DMS 273 (cell line): ENCODE measurements at regions not wholly inside any gene's neighbourhood (a gene's known extent, or its start where the extent isn't known, plus 50 kb on each side); places are given as distances from the start of the nearest gene placed in this dataset.
"Not testable (repeated sequence)": the region's sequence is repeated elsewhere in the genome, so short reads cannot be mapped to it uniquely, and the experiment has no call there.

ENCODE experiments used
- DNase-seq: peaks from one replicate; lab custom pipeline; 2025; ENCODE audit not compliant: unreplicated experiment; lab: John Stamatoyannopoulos, UW

GRCh38 chr1:60950224-60951063 is 131.9 kb upstream of the NFIA start:
- peak; percentile 51 for DNase-seq

- no peak for DNase-seq
These were observed 132.5 kb upstream of the NFIA start for GRCh38 chr1:60949826-60950197.

GRCh38 chr1:60949154-60949825 is 133.1 kb upstream of the NFIA start:
- DNase-seq = peak; percentile 33

- DNase-seq = no peak
These were observed 133.9 kb upstream of the NFIA start for GRCh38 chr1:60948486-60948885.

GRCh38 chr1:60947367-60947766 is 135.0 kb upstream of the NFIA start:
- no peak for DNase-seq

- no peak for DNase-seq
These were observed 139.3 kb upstream of the NFIA start for GRCh38 chr1:60942896-60943638.

GRCh38 chr1:60942291-60942690 is 140.1 kb upstream of the NFIA start:
- DNase-seq = no peak

GRCh38 chr1:60940685-60941084 is 141.7 kb upstream of the NFIA start:
- not testable (repeated sequence) for DNase-seq

- DNase-seq = no peak
These were observed 144.6 kb upstream of the NFIA start for GRCh38 chr1:60937720-60938119.

- DNase-seq = no peak
These were observed 145.6 kb upstream of the NFIA start for GRCh38 chr1:60936591-60937342.

GRCh38 chr1:60936163-60936562 is 146.2 kb upstream of the NFIA start:
- peak; percentile 43 for DNase-seq

- DNase-seq = peak; percentile 55
These were observed 146.7 kb upstream of the NFIA start for GRCh38 chr1:60935599-60936110.

GRCh38 chr1:60930130-60930529 is 152.2 kb upstream of the NFIA start:
- DNase-seq = no peak

- DNase-seq = peak; percentile 54
These were observed 157.2 kb upstream of the NFIA start for GRCh38 chr1:60924964-60925798.

GRCh38 chr1:60924165-60924564 is 158.2 kb upstream of the NFIA start:
- DNase-seq = no peak

- DNase-seq = no peak
These were observed 158.8 kb upstream of the NFIA start for GRCh38 chr1:60923389-60924087.

GRCh38 chr1:60922304-60922703 is 160.1 kb upstream of the NFIA start:
- DNase-seq = no peak

- no peak for DNase-seq
These were observed 161.2 kb upstream of the NFIA start for GRCh38 chr1:60921175-60921574.

GRCh38 chr1:60920561-60920960 is 161.8 kb upstream of the NFIA start:
- DNase-seq = no peak
